Stomach (tissue), 8 donors: ENCODE measurements at regions not wholly inside any gene's neighbourhood (a gene's known extent, or its start where the extent isn't known, plus 50 kb on each side); places are given as distances from the start of the nearest gene placed in this dataset.
A peak's percentile ranks its signal among the peaks of the same experiment; 100 is the strongest.
"Not testable (repeated sequence)": the region's sequence is repeated elsewhere in the genome, so short reads cannot be mapped to it uniquely, and the experiment has no call there.

Experiments
- DNase-seq, 2 donors: peaks; one replicate each; pipeline versions ENCODE4 v3.0.0 to v3.0.0-alpha.2; 2013 to 2019
- H3K27ac ChIP-seq, 5 donors: fragments of 200-600 bp in 4 of 5; sonication (generic) in 4 of 5; one replicate each; pipeline ENCODE4 v1.5.1; 2013 to 2019; ENCODE audit warnings: mild to moderate bottlenecking in 1 of 5, moderate library complexity in 1 of 5
- H3K27me3 ChIP-seq, 3 donors: fragments of 200-600 bp; sonication (generic); one replicate each; pipeline ENCODE4 v1.5.1; 2017 to 2019; ENCODE audit warnings: mixed run types in 1 of 3
- H3K36me3 ChIP-seq, 4 donors: fragments of 200-600 bp; sonication (generic); 1 replicate in 3 of 4; 2 replicates in 1 of 4; pipeline ENCODE4 v1.5.1; 2016 to 2019
- H3K4me1 ChIP-seq, 4 donors: fragments of 200-600 bp; sonication (generic); one replicate each; pipeline ENCODE4 v1.5.1; 2016 to 2019
- H3K4me3 ChIP-seq, 4 donors: fragments of 200-600 bp; sonication (generic) in 3 of 4; one replicate each; pipeline ENCODE4 v1.5.1; 2016 to 2019; ENCODE audit warnings: mild to moderate bottlenecking in 1 of 4
- H3K9me3 ChIP-seq, 4 donors: fragments of 200-600 bp; sonication (generic); one replicate each; pipeline ENCODE4 v1.5.1; 2016 to 2019
- EP300 ChIP-seq: sonication (generic); formaldehyde crosslinking; IDR thresholded peaks from one replicate; pipeline ENCODE4 v1.6.1; 2017; ENCODE audit warnings: antibody characterized with exemption
- POLR2A ChIP-seq, 4 donors: fragments of 450-650 bp; IDR thresholded peaks; one replicate each; pipeline ENCODE4 v1.6.1; 2016; ENCODE audit warnings: antibody characterized with exemption in 4 of 4, control low read depth in 2 of 4, mild to moderate bottlenecking in 1 of 4, moderate library complexity in 1 of 4
- POLR2AphosphoS5 ChIP-seq, 3 donors: sonication (generic); formaldehyde crosslinking; IDR thresholded peaks; one replicate each; pipeline ENCODE4 v1.6.1; 2016; ENCODE audit warnings: antibody characterized with exemption in 3 of 3
- WGBS, 5 donors: extraction: QIAGEN DNeasy Blood & Tissue Kit in 3 of 5; methylation state at CpG; one replicate each; pipeline versions ENCODE4 v1.1.5 to v1.1.7; 2013 to 2018; 5-methylcytosine and 5-hydroxymethylcytosine counted together
- intact Hi-C: fragments of 100-400 bp; cut with DNase I; formaldehyde crosslinking; loops from one replicate; pipeline ENCODE4 v1.15.1; 2023; ENCODE audit warnings: low total_unique reads
- TF ChIP-seq, protein P1 (sequence below), 7 experiments: fragments of 450-650 bp in 4 of 7; fragments of 200-600 bp in 3 of 7; sonication (generic) in 3 of 7; IDR thresholded peaks; one replicate each; pipeline ENCODE4 v1.5.1; 2016 to 2019; ENCODE audit warnings: antibody characterized with exemption in 7 of 7, control low read depth in 2 of 7, mild to moderate bottlenecking in 1 of 7
- donor health status: healthy with polysubstance abuse.
- donor health status: Bipolar disorder and iron deficiency.
- donor health status: healthy.

DNA sequence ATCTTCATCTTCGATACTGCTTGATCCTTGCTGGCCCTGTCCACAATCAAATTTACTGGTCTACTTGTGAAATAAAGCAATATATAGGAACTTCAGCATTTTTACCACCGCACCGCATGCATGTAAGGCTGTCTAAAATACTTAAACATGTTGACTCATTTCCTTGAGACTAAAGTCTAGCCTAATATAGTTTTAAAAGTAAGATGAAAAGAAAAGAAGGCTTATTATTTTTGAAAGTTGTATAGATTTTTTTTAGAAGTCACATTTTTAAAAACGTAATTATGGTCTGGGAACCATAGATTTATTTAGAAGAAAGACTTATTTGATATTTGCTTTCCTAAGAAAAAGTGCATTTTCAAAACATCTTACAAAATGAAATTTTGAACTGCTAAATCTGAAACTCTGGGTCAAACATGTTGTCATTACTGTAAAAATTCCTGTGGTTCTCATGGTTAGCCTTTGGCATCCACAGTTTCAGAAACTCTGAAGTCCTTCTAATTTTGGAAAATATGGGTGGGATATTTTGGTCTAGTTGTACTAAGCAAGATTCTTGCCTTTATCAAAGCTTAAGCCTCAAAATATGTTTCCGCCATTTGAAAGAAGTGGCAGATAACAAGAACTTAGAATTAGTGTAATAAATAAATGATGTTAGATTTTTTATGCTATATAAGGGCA, 423.5 kb upstream of the CTSO start:
- 78 to 88% (median 82%) methylated on average over 5 of the region's 5 CpGs for WGBS, 5 donors
- H3K4me3 ChIP-seq = no peak overlapping the region
- no peak for TF ChIP-seq POLR2A (IDR thresholded peaks at IDR 0.05)
- TF ChIP-seq, protein P1, sequence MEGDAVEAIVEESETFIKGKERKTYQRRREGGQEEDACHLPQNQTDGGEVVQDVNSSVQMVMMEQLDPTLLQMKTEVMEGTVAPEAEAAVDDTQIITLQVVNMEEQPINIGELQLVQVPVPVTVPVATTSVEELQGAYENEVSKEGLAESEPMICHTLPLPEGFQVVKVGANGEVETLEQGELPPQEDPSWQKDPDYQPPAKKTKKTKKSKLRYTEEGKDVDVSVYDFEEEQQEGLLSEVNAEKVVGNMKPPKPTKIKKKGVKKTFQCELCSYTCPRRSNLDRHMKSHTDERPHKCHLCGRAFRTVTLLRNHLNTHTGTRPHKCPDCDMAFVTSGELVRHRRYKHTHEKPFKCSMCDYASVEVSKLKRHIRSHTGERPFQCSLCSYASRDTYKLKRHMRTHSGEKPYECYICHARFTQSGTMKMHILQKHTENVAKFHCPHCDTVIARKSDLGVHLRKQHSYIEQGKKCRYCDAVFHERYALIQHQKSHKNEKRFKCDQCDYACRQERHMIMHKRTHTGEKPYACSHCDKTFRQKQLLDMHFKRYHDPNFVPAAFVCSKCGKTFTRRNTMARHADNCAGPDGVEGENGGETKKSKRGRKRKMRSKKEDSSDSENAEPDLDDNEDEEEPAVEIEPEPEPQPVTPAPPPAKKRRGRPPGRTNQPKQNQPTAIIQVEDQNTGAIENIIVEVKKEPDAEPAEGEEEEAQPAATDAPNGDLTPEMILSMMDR (IDR thresholded peaks at IDR 0.05) = no peak
- no peak for TF ChIP-seq POLR2AphosphoS5 (IDR thresholded peaks at IDR 0.05)
- no peak for TF ChIP-seq EP300
- H3K27ac ChIP-seq = no peak overlapping the region
- H3K27me3 ChIP-seq = no peaks in the 10 kb centered on the region
- no peaks in the 10 kb centered on the region for H3K9me3 ChIP-seq
- intact Hi-C loops = no loop called here
- H3K4me1 ChIP-seq = peaks cover 0 to 4% (median 0%) of the 10 kb centered on the region in 4 donors
- DNase-seq = no peak
- H3K36me3 ChIP-seq = no peaks in the 10 kb centered on the region

DNA sequence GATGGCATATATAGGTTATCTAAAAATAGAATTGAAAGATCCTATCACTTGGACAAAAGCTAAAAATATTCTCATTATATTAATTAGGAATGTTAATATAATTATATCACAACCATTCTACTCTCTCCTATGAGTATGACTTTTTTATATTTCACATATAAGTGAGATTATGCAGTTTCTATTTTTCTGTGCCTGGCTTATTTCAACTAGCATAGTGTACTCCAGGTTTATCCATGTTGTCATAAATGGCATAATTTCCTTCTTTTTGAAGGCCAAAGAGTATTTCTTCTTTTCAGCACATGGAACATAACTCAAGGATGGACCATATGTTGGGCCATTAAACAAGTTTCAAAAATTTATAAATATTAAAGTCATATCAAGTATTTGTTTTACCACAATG, 421.2 kb upstream of the CTSO start:
- Histone ChIP-seq H3K27ac (no peak overlapping the region), H3K36me3 (no peaks in the 10 kb centered on the region), H3K27me3 (no peaks in the 10 kb centered on the region), H3K9me3 (no peaks in the 10 kb centered on the region), H3K4me1 (peaks cover 0 to 4% (median 0%) of the 10 kb centered on the region in 4 donors), H3K4me3 (no peak overlapping the region)
- intact Hi-C loops = no loop called here
- TF ChIP-seq POLR2AphosphoS5 (IDR thresholded peaks at IDR 0.05) = no peak
- no peak for TF ChIP-seq POLR2A (IDR thresholded peaks at IDR 0.05)
- TF ChIP-seq, protein P1 (IDR thresholded peaks at IDR 0.05) = no peak
- TF ChIP-seq EP300 = no peak
- DNase-seq = no peak

DNA sequence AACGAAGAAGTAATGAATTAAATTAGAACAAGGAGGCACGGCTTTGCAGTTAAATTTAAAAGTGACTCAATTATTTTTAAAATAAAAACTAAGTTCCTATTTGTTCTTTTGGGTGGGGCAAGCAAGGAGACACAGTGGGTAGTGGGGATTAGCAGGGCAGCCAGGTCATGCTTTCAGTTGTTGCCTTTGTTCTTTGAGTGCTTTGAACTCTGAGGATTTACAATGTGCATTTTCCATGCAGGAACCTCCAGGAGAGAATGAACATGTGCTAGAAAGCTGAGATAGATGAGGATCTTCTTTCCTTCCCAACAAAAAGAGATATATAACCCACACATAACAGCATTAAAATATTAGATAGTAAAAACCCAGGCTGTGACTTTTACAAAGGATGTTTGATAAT, 420.4 kb upstream of the CTSO start:
- Histone ChIP-seq H3K4me3 (no peak overlapping the region), H3K4me1 (peaks cover 0 to 4% (median 0%) of the 10 kb centered on the region in 4 donors), H3K9me3 (no peaks in the 10 kb centered on the region), H3K36me3 (no peaks in the 10 kb centered on the region), H3K27ac (no peak overlapping the region), H3K27me3 (no peaks in the 10 kb centered on the region)
- 46 to 63% (median 53%) methylated on average over 2 of the region's 2 CpGs for WGBS, 5 donors
- intact Hi-C loops = no loop called here
- TF ChIP-seq, protein P1 (IDR thresholded peaks at IDR 0.05) = no peak
- no peak for TF ChIP-seq POLR2A (IDR thresholded peaks at IDR 0.05)
- no peak for TF ChIP-seq POLR2AphosphoS5 (IDR thresholded peaks at IDR 0.05)
- TF ChIP-seq EP300 = no peak
- DNase-seq = peak in 1 of 2 donors; percentile 12

DNA sequence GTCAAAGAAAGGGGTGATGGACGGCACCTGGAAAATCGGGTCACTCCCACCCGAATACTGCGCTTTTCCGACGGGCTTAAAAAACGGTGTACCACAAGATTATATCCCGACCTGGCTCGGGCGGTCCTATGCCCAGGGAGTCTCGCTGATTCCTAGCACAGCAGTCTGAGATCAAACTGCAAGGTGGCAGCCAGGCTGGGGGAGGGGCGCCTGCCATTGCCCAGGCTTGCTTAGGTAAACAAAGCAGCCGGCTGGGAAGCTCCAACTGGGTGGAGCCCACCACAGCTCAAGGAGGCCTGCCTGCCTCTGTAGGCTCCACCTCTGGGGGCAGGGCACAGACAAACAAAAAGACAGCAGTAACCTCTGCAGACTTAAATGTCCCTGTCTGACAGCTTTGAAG, 413.8 kb upstream of the CTSO start:
- H3K9me3 ChIP-seq, DNase-seq, H3K27ac ChIP-seq, H3K36me3 ChIP-seq, H3K27me3 ChIP-seq, H3K4me3 ChIP-seq, intact Hi-C loops, H3K4me1 ChIP-seq: not testable (repeated sequence)
- 41 to 75% (median 57%) methylated on average over 7 to 13 of the region's 13 CpGs for WGBS, 5 donors

DNA sequence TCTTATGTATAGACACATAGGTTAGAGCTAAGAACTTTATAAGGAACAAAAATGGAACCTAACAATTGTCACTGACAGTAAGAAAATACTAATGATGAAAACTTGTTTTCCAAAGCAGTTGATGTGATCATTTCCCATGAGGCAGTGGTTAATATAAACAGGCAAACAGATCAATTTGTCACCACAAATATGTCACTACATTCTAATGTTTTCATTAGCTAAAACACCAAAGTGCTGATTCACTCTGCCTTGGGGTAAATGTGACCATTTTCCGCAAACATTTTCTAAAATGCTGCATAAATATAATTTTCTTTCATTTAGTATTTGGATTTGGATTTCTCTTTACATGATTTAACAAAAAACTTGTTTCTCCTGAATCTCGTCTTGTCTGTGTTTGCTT, 408.9 kb upstream of the CTSO start:
- intact Hi-C loops = no loop called here
- Histone ChIP-seq H3K36me3 (no peaks in the 10 kb centered on the region), H3K4me3 (no peak overlapping the region), H3K4me1 (no peaks in the 10 kb centered on the region), H3K27me3 (no peaks in the 10 kb centered on the region), H3K27ac (no peak overlapping the region), H3K9me3 (no peaks in the 10 kb centered on the region)
- no peak for TF ChIP-seq EP300
- WGBS, 5 donors = 32 to 63% (median 39%) methylated on average over 2 of the region's 2 CpGs
- DNase-seq = no peak
